SK-N-SH (cell line): ENCODE measurements at regions not wholly inside any gene's neighbourhood (a gene's known extent, or its start where the extent isn't known, plus 50 kb on each side); places are given as distances from the start of the nearest gene placed in this dataset.
"Not testable (repeated sequence)": the region's sequence is repeated elsewhere in the genome, so short reads cannot be mapped to it uniquely, and the experiment has no call there.

Experiments used
- CTCF ChIP-seq: fragments of 200-600 bp; sonication (generic); IDR thresholded peaks from 2 replicates; pipeline ENCODE4 v1.6.1; 2017; ENCODE audit warnings: antibody characterized with exemption, mild to moderate bottlenecking, moderate library complexity
- MAX ChIP-seq: IDR thresholded peaks from 2 replicates; pipeline ENCODE4 v1.4.0; 2012; ENCODE audit warnings: low read depth
- RAD21 ChIP-seq: IDR thresholded peaks from 2 replicates; pipeline ENCODE4 v1.6.1; 2012; ENCODE audit warnings: mild to moderate bottlenecking, low read length
- REST ChIP-seq: IDR thresholded peaks from 2 replicates; pipeline ENCODE4 v1.6.1; 2012; ENCODE audit warnings: mild to moderate bottlenecking, low read depth, low read length, moderate library complexity
- RFX5 ChIP-seq: IDR thresholded peaks from 2 replicates; pipeline ENCODE4 v1.6.1; 2012; ENCODE audit warnings: mild to moderate bottlenecking, improper control_type of control experiment, low read length
- SMC3 ChIP-seq: IDR thresholded peaks from 2 replicates; pipeline ENCODE4 v1.6.1; 2012; ENCODE audit warnings: low read depth, low read length, improper control_type of control experiment
- TAF1 ChIP-seq: IDR thresholded peaks from 2 replicates; pipeline ENCODE4 v1.6.1; 2012; ENCODE audit warnings: low read depth, mild to moderate bottlenecking, low read length, moderate library complexity, borderline replicate concordance
- TEAD4 ChIP-seq: IDR thresholded peaks from 2 replicates; pipeline ENCODE4 v1.4.0; 2012; ENCODE audit warnings: mild to moderate bottlenecking, borderline replicate concordance; ENCODE audit not compliant: insufficient read depth

DNA sequence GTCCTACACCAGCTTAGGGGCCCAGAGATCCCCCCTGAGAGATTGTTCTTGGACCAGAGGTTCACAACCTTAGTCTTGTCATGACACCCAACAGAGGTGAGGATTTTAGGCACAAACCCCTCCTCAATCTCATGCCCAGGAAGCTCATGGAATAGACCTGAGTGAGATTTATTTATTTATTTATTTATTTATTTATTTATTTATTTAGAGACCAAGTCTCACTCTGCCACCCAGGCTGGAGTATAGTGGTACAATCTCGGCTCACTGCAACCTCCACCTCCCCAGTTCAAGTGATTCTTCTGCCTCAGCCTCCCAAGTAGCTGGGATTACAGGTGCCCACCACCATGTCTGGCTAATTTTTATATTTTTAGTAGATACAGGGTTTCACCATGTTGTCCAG is 71.4 kb upstream of the TSC22D1 start:
- TF ChIP-seq REST, RAD21, TAF1, TEAD4, RFX5, CTCF, MAX, SMC3: not testable (repeated sequence)
